Ishikawa (cell line): ENCODE measurements at regions not wholly inside any gene's neighbourhood (a gene's known extent, or its start where the extent isn't known, plus 50 kb on each side); places are given as distances from the start of the nearest gene placed in this dataset.

Source experiments
- CEBPB ChIP-seq: IDR thresholded peaks from 2 replicates; pipeline ENCODE4 v1.6.1; 2012
- CREB1 ChIP-seq: IDR thresholded peaks from 2 replicates; pipeline ENCODE4 v1.6.1; 2012; ENCODE audit warnings: low read depth
- EGR1 ChIP-seq: IDR thresholded peaks from 2 replicates; pipeline ENCODE4 v1.6.1; 2012
- EP300 ChIP-seq: IDR thresholded peaks from 2 replicates; pipeline ENCODE4 v1.6.1; 2012; ENCODE audit warnings: borderline replicate concordance
- FOXM1 ChIP-seq: IDR thresholded peaks from 2 replicates; pipeline ENCODE4 v1.6.1; 2012; ENCODE audit warnings: low read depth, borderline replicate concordance
- MAX ChIP-seq: IDR thresholded peaks from 2 replicates; pipeline ENCODE4 v1.6.1; 2012
- NFIC ChIP-seq: IDR thresholded peaks from 2 replicates; pipeline ENCODE4 v1.6.1; 2012
- RAD21 ChIP-seq: IDR thresholded peaks from 2 replicates; pipeline ENCODE4 v1.6.1; 2012; ENCODE audit warnings: low read depth
- TAF1 ChIP-seq: IDR thresholded peaks from 2 replicates; pipeline ENCODE4 v1.6.1; 2012; ENCODE audit warnings: low read depth, mild to moderate bottlenecking
- TCF12 ChIP-seq: IDR thresholded peaks from 2 replicates; pipeline ENCODE4 v1.6.1; 2012; ENCODE audit warnings: low read depth
- TEAD4 ChIP-seq: IDR thresholded peaks from 2 replicates; pipeline ENCODE4 v1.6.1; 2012
- YY1 ChIP-seq: IDR thresholded peaks from 2 replicates; pipeline ENCODE4 v1.6.1; 2012; ENCODE audit warnings: low read depth
- ZBTB7A ChIP-seq: IDR thresholded peaks from 2 replicates; pipeline ENCODE4 v1.6.1; 2012; ENCODE audit warnings: low read depth
- TF ChIP-seq, protein P1 (sequence below): IDR thresholded peaks from 2 replicates; pipeline ENCODE4 v1.6.1; 2012
- TF ChIP-seq, protein P2 (sequence below): IDR thresholded peaks from 2 replicates; pipeline ENCODE4 v1.6.1; 2012; ENCODE audit warnings: low read depth, mild to moderate bottlenecking

DNA sequence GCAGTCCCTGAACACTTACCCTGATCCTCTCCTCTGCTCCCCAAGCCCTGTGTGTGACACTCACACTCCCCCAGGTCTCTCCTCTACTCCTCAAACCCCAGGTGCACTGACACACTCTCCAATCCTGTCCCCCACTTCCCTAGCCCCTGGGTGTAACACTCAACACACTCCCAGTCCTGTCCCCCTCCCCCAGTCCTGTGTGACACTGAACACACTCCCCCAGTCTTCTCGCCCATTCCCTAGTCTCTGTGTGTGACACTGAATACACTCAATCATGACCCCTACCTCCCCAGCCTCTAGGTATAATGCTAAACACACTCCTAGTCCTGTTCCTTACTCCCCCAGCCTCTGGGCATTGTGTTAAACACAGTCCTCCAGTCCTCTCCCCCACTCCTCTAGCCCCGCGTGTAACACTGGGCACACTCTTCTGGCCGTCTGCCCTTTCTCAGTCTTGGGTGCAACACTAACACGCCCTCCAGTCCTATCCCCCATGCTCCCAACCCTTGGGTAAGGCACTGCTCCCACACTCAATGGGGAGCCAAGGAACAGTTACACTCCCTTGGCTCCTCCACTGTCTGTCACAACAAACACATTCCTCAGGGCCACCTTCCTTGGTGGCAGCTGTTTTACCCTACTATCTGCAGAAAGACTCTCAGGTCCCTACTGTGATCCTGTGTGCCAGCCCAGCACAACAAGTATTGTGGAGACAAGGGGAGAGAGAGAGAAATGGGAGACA is 82.5 kb upstream of the PKDCC start:
- no peak for TF ChIP-seq YY1
- TF ChIP-seq EGR1 = no peak
- no peak for TF ChIP-seq FOXM1
- TF ChIP-seq MAX = no peak
- no peak for TF ChIP-seq CEBPB
- TF ChIP-seq ZBTB7A = no peak
- no peak for TF ChIP-seq TEAD4
- TF ChIP-seq RAD21 = no peak
- TF ChIP-seq, protein P1, sequence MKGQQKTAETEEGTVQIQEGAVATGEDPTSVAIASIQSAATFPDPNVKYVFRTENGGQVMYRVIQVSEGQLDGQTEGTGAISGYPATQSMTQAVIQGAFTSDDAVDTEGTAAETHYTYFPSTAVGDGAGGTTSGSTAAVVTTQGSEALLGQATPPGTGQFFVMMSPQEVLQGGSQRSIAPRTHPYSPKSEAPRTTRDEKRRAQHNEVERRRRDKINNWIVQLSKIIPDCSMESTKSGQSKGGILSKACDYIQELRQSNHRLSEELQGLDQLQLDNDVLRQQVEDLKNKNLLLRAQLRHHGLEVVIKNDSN = no peak
- no peak for TF ChIP-seq TCF12
- TF ChIP-seq TAF1 = no peak
- TF ChIP-seq EP300 = no peak
- TF ChIP-seq, protein P2, sequence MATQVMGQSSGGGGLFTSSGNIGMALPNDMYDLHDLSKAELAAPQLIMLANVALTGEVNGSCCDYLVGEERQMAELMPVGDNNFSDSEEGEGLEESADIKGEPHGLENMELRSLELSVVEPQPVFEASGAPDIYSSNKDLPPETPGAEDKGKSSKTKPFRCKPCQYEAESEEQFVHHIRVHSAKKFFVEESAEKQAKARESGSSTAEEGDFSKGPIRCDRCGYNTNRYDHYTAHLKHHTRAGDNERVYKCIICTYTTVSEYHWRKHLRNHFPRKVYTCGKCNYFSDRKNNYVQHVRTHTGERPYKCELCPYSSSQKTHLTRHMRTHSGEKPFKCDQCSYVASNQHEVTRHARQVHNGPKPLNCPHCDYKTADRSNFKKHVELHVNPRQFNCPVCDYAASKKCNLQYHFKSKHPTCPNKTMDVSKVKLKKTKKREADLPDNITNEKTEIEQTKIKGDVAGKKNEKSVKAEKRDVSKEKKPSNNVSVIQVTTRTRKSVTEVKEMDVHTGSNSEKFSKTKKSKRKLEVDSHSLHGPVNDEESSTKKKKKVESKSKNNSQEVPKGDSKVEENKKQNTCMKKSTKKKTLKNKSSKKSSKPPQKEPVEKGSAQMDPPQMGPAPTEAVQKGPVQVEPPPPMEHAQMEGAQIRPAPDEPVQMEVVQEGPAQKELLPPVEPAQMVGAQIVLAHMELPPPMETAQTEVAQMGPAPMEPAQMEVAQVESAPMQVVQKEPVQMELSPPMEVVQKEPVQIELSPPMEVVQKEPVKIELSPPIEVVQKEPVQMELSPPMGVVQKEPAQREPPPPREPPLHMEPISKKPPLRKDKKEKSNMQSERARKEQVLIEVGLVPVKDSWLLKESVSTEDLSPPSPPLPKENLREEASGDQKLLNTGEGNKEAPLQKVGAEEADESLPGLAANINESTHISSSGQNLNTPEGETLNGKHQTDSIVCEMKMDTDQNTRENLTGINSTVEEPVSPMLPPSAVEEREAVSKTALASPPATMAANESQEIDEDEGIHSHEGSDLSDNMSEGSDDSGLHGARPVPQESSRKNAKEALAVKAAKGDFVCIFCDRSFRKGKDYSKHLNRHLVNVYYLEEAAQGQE = no peak
- TF ChIP-seq CREB1 = no peak

DNA sequence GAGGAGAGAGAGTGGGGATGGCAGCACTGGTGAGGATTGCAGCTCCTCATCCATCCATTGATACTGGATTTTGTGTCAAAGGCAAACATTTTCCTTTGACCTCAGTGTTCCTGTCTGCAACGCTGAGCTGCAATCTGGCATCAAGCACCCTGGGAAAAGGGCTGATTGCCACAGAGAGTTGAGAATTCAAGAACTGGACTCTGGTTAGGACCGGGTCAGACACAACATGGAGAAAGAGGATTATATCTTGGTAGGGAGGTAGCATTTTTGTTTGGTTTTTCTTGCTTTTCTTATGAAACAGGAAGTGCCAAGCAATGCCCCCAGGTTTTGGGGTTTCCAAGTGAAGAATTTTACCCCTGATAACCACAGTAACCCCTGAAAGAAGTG is 81.9 kb upstream of the PKDCC start:
- TF ChIP-seq CEBPB (no peak), TAF1 (no peak), YY1 (no peak), ZBTB7A (no peak), FOXM1 (no peak), CREB1 (no peak), MAX (no peak), TCF12 (no peak), EGR1 (no peak), TEAD4 (no peak), EP300 (no peak), NFIC (no peak), RAD21 (no peak)
- TF ChIP-seq, protein P1 = no peak
- TF ChIP-seq, protein P2 = no peak

DNA sequence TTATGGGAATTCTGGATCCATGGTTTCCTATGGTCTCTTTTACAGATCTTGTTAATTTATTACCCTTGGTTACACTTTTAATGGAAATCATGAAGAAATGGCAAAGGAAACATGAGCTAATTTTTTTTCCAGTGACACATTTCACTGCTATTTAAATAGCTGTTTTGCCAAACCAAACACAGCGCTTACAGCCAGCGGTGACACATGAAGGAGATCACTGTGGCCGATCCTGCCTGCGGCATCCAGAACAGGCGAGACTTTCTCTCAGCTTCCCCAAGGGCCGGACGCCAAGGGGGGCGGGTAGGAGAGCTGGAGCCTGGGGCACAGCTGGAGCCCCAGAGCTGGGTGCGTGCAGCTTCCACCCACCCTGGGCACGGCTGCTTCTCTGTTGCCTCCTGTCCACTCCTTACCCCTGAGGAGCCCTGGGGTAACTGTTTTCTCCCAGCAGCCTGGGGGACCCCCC is 81.4 kb upstream of the PKDCC start:
- TF ChIP-seq TCF12 (no peak), CREB1 (no peak), TAF1 (no peak), ZBTB7A (no peak), RAD21 (no peak), EP300 (no peak), MAX (no peak), TEAD4 (no peak), NFIC (no peak), FOXM1 (no peak), CEBPB (no peak), EGR1 (no peak), YY1 (no peak)
- TF ChIP-seq, protein P1 = no peak
- TF ChIP-seq, protein P2 = no peak
